Endodermal cell (in vitro differentiated cells): ENCODE measurements at regions not wholly inside any gene's neighbourhood (a gene's known extent, or its start where the extent isn't known, plus 50 kb on each side); places are given as distances from the start of the nearest gene placed in this dataset.
"Not testable (repeated sequence)": the region's sequence is repeated elsewhere in the genome, so short reads cannot be mapped to it uniquely, and the experiment has no call there.

Source experiments
- DNase-seq: peaks from one replicate; pipeline ENCODE4 v3.0.0-alpha.2; 2017
- H3K27ac ChIP-seq: 2 replicates; pipeline ENCODE4 v1.5.1; 2013; ENCODE audit warnings: mild to moderate bottlenecking, low read depth, low read length, moderate library complexity
- H3K27me3 ChIP-seq: 2 replicates; pipeline ENCODE4 v1.6.1; 2013; ENCODE audit warnings: mild to moderate bottlenecking, low read length, moderate library complexity; ENCODE audit not compliant: insufficient read depth, control insufficient read depth, poor library complexity, severe bottlenecking
- H3K36me3 ChIP-seq: 2 replicates; pipeline ENCODE4 v1.7.0; 2013; ENCODE audit warnings: mild to moderate bottlenecking, low read length, moderate library complexity; ENCODE audit not compliant: control insufficient read depth, insufficient read depth
- H3K4me1 ChIP-seq: one replicate; pipeline ENCODE4 v1.7.0; 2013; ENCODE audit warnings: low read length; ENCODE audit not compliant: control insufficient read depth, insufficient read depth
- H3K4me3 ChIP-seq: 2 replicates; pipeline ENCODE4 v1.5.1; 2013; ENCODE audit warnings: mild to moderate bottlenecking, low read length, moderate library complexity
- H3K9ac ChIP-seq: 2 replicates; pipeline ENCODE4 v1.6.1; 2013; ENCODE audit warnings: mild to moderate bottlenecking, low read length, moderate library complexity; ENCODE audit not compliant: poor library complexity, severe bottlenecking; ENCODE audit errors: extremely low read depth
- H3K9me3 ChIP-seq: 2 replicates; pipeline ENCODE4 v1.6.1; 2013; ENCODE audit warnings: mild to moderate bottlenecking, low read length, moderate library complexity; ENCODE audit not compliant: control insufficient read depth
- H3K27ac Mint-ChIP-seq: 2 replicates; pipeline ENCODE4 v1.8.0; 2020; ENCODE audit warnings: mixed read lengths
- H3K27me3 Mint-ChIP-seq: 2 replicates; pipeline ENCODE4 v1.8.0; 2021; ENCODE audit warnings: mild to moderate bottlenecking, mixed read lengths; ENCODE audit not compliant: insufficient read depth
- H3K36me3 Mint-ChIP-seq: 2 replicates; pipeline ENCODE4 v1.8.0; 2020; ENCODE audit warnings: low read depth, mixed read lengths
- H3K4me1 Mint-ChIP-seq: 2 replicates; pipeline ENCODE4 v1.8.0; 2020; ENCODE audit warnings: mixed read lengths
- H3K4me3 Mint-ChIP-seq: 2 replicates; pipeline ENCODE4 v1.8.0; 2020; ENCODE audit warnings: mild to moderate bottlenecking, moderate library complexity, mixed read lengths
- H3K9me3 Mint-ChIP-seq: 2 replicates; pipeline ENCODE4 v1.8.0; 2020; ENCODE audit warnings: mild to moderate bottlenecking, mixed read lengths
- WGBS, 2 experiments: methylation state at CpG; one replicate each; pipeline versions ENCODE4 v1.1.5 to v1.1.7; 2013; ENCODE audit warnings: missing lambda C conversion rate in 2 of 2, mixed read lengths in 1 of 2; ENCODE audit not compliant: insufficient coverage in 1 of 2, insufficient read length in 1 of 2; 5-methylcytosine and 5-hydroxymethylcytosine counted together
- TF ChIP-seq, protein P1 (sequence below): fragments of 200-600 bp; sonication (generic); conservative IDR thresholded peaks from 2 replicates; pipeline ENCODE4 v1.5.0; 2021; ENCODE audit warnings: antibody characterized with exemption, mild to moderate bottlenecking

DNA sequence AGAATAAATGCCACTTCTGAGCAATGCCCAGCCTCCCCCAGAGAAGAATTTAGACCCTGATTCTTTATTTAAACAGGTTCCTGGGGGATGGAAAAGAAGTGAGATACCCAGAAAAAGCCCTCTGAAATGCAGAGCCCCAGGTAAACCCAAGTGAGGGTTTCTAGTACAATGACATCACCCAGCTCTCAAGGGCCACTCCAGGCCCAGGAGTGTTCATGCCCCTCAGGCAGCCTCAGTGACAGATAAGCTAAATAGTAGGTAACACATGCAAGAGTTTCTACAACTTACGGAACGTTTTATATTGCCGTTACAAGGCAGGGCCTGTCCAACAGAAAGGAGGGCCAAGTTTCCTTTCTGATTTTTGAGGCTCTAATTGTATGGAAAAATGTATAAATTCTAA lies 683.7 kb upstream of the SALL1 start:
- H3K4me3 ChIP-seq = no peak overlapping the region
- no peak overlapping the region for H3K27ac Mint-ChIP-seq
- no peaks in the 10 kb centered on the region for H3K9me3 Mint-ChIP-seq
- no peak overlapping the region for H3K4me3 Mint-ChIP-seq
- WGBS, 2 experiments = 98% methylated on average over 3 of the region's 3 CpGs; no CpG with 5 or more reads in 1 of the 2 experiments
- no peaks in the 10 kb centered on the region for H3K27me3 Mint-ChIP-seq
- H3K9me3 ChIP-seq = no peaks in the 10 kb centered on the region
- H3K4me1 ChIP-seq = no peaks in the 10 kb centered on the region
- no peaks in the 10 kb centered on the region for H3K36me3 Mint-ChIP-seq
- TF ChIP-seq, protein P1, sequence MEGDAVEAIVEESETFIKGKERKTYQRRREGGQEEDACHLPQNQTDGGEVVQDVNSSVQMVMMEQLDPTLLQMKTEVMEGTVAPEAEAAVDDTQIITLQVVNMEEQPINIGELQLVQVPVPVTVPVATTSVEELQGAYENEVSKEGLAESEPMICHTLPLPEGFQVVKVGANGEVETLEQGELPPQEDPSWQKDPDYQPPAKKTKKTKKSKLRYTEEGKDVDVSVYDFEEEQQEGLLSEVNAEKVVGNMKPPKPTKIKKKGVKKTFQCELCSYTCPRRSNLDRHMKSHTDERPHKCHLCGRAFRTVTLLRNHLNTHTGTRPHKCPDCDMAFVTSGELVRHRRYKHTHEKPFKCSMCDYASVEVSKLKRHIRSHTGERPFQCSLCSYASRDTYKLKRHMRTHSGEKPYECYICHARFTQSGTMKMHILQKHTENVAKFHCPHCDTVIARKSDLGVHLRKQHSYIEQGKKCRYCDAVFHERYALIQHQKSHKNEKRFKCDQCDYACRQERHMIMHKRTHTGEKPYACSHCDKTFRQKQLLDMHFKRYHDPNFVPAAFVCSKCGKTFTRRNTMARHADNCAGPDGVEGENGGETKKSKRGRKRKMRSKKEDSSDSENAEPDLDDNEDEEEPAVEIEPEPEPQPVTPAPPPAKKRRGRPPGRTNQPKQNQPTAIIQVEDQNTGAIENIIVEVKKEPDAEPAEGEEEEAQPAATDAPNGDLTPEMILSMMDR = no peak
- H3K36me3 ChIP-seq = no peaks in the 10 kb centered on the region
- DNase-seq = no peak
- H3K27me3 ChIP-seq = no peaks in the 10 kb centered on the region
- no peak overlapping the region for H3K9ac ChIP-seq
- peaks cover 15% of the 10 kb centered on the region for H3K4me1 Mint-ChIP-seq
- no peak overlapping the region for H3K27ac ChIP-seq

DNA sequence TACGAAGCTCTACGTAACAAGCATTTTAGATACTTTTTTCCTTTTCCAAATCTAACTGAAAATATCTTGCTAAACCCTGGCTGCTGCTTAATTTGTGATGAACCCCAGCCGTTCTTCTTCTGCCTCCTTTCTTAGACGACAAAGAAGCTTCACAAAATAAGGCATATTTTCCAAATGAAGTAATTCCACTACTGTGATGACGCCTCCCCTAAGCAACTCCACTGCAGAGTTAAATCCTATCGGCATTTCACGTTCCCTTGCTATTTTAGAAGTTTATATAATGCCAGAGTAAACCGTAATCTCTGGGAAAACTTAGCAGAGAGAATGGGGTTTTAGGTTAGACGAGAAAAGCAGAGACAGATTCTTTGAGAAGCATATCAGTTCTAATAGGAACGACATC lies 683.1 kb upstream of the SALL1 start:
- no peaks in the 10 kb centered on the region for H3K9me3 Mint-ChIP-seq
- peaks cover 12% of the 10 kb centered on the region for H3K4me1 Mint-ChIP-seq
- no peak overlapping the region for H3K27ac Mint-ChIP-seq
- Histone ChIP-seq H3K27ac (no peak overlapping the region), H3K9me3 (no peaks in the 10 kb centered on the region), H3K36me3 (no peaks in the 10 kb centered on the region), H3K9ac (no peak overlapping the region), H3K4me3 (no peak overlapping the region), H3K4me1 (no peaks in the 10 kb centered on the region), H3K27me3 (no peaks in the 10 kb centered on the region)
- WGBS, 2 experiments = 87 to 93% methylated on average over 8 to 10 of the region's 10 CpGs
- H3K4me3 Mint-ChIP-seq = no peak overlapping the region
- H3K36me3 Mint-ChIP-seq = no peaks in the 10 kb centered on the region
- TF ChIP-seq, protein P1 = no peak
- no peak for DNase-seq
- no peaks in the 10 kb centered on the region for H3K27me3 Mint-ChIP-seq

DNA sequence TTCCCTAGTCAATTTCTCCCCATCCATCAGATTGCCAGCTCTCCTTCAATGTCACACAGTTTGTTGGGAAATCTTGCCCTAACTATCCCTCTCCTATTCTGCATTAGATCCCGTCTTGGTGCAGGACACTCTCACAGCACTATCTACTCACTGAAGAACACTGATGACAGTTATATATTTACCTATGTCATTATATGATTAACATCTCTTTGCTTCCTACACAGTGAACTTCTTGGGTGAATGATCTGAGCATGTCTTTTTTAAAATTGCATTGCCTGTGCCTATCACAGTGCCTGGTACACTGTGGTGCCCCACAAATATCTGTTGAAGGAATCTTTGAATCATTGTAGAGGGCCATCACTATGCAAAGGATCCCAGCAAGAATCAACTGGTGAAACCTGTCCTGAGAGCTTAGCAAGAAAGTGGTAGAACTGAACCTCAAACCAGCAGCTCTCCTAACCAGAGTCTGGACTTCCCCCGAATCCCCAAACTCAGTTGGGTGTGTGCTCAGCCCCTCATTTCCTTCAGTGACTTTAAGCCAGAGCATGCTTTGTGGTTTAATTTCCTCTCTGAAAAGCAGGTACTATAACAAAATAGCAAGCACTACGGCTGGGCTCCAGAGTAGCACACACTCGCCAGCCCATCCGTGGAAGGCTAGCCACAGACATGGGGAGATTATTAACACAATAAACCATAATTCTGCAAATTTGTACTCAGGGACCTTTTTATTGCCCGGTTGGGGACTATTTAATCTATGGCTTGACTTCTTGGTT lies 680.7 kb upstream of the SALL1 start:
- Histone ChIP-seq H3K27me3 (no peaks in the 10 kb centered on the region), H3K4me1 (no peaks in the 10 kb centered on the region), H3K9me3 (no peaks in the 10 kb centered on the region), H3K27ac (no peak overlapping the region), H3K4me3 (no peak overlapping the region), H3K9ac (no peak overlapping the region), H3K36me3 (no peaks in the 10 kb centered on the region)
- H3K9me3 Mint-ChIP-seq = no peaks in the 10 kb centered on the region
- peaks cover 12% of the 10 kb centered on the region for H3K4me1 Mint-ChIP-seq
- no peak overlapping the region for H3K4me3 Mint-ChIP-seq
- H3K36me3 Mint-ChIP-seq = no peaks in the 10 kb centered on the region
- TF ChIP-seq, protein P1 = no peak
- no peak overlapping the region for H3K27ac Mint-ChIP-seq
- 91 to 96% methylated on average over 2 to 6 of the region's 6 CpGs for WGBS, 2 experiments
- H3K27me3 Mint-ChIP-seq = no peaks in the 10 kb centered on the region
- no peak for DNase-seq

DNA sequence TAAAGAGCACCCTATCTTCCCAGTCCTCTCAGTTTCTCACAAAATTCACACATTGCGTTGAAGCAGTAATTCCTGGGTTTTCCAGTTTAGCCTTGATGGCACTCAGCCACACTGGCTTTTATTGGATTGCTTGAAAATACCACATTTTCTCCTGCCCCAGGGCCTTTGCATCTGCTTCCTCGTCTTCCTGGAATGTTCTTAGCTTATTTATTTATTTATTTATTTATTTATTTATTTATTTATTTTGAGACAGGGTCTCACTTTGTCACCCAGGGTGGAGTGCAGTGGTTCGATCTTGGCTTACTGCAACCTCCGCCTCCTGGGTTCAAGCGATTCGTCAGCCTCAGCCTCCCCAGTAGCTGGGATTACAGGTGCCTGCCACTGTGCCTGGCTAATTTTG lies 680.0 kb upstream of the SALL1 start:
- H3K4me1 ChIP-seq, H3K4me3 ChIP-seq, DNase-seq, H3K36me3 ChIP-seq, H3K27ac ChIP-seq, H3K9me3 ChIP-seq, H3K4me3 Mint-ChIP-seq, H3K9ac ChIP-seq, H3K27ac Mint-ChIP-seq, H3K9me3 Mint-ChIP-seq, H3K36me3 Mint-ChIP-seq, H3K27me3 ChIP-seq, H3K27me3 Mint-ChIP-seq: not testable (repeated sequence)
- peaks cover 12% of the 10 kb centered on the region for H3K4me1 Mint-ChIP-seq
- WGBS, 2 experiments = 88 to 93% methylated on average over 4 to 5 of the region's 6 CpGs
